ENCODE measurements at regions not wholly inside any gene's neighbourhood (a gene's known extent, or its start where the extent isn't known, plus 50 kb on each side); places are given as distances from the start of the nearest gene placed in this dataset.

DNA sequence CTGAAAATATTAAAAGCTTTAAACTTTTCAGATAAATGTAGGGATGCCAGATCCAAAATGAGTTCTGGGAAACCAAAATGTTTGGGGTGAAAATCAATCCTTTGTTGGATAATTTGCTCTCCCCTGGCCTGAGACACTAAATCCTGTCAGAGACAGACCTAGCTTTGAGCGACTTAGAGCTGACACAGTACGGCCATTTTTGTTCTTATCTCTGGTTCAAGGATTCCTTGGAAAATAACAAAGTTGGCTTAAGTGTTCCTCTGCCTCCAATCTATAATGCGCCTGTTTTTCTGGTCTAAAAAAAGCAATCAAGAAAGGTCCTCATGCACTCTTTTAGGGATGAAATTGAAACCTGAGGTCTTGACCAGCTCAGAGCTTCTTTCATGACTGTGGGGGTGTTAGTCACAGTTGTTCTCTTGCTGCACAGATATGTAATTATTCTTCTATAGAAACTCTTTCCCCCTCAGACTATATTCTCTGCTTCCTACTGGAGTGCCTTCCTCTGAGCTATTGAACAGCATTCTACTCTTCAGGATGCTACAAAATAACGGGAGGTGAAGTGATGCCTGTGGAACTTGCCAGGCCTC is 52.3 kb upstream of the EGLN3 start:
- ChIA-PET CTCF (interaction anchor here (0.8 to 2.1 kb wide), 9 partner anchors 8 to 110 kb away, joined by 3 to 7 read pairs (median 3); partner anchors contain the start of gene EGLN3), POLR2A (no interaction called here)
- DNase-seq (ENCODE audit: extremely low spot score): no peak
- TF ChIP-seq CTCF (IDR thresholded peaks at IDR 0.05; ENCODE audit: control extremely low read depth, extremely low read depth, low read depth, missing control alignments): no peak
